GM18520 (cell line): ENCODE measurements at regions not wholly inside any gene's neighbourhood (a gene's known extent, or its start where the extent isn't known, plus 50 kb on each side); places are given as distances from the start of the nearest gene placed in this dataset.
"Not testable (repeated sequence)": the region's sequence is repeated elsewhere in the genome, so short reads cannot be mapped to it uniquely, and the experiment has no call there.

Experiments used
- ATAC-seq: cut with Tn5 transposase; IDR thresholded peaks from one replicate; pipeline ENCODE4 v1.9.1; 2021; ENCODE audit not compliant: unreplicated experiment

- no peak for ATAC-seq
These were observed 255.8 kb upstream of the GK2 start for GRCh38 chr4:79663865-79664264.

- ATAC-seq: no peak
These were observed 255.1 kb upstream of the GK2 start for GRCh38 chr4:79663141-79663540.

- no peak for ATAC-seq
These were observed 254.6 kb upstream of the GK2 start for GRCh38 chr4:79662651-79663050.

GRCh38 chr4:79661196-79661595 is 253.2 kb upstream of the GK2 start:
- ATAC-seq: no peak

GRCh38 chr4:79659308-79659870 is 251.4 kb upstream of the GK2 start:
- ATAC-seq: not testable (repeated sequence)

GRCh38 chr4:79657379-79657778 is 249.4 kb upstream of the GK2 start:
- ATAC-seq: no peak

GRCh38 chr4:79653871-79654270 is 245.8 kb upstream of the GK2 start:
- ATAC-seq: no peak

GRCh38 chr4:79652738-79653137 is 244.7 kb upstream of the GK2 start:
- no peak for ATAC-seq

- ATAC-seq: no peak
These were observed 244.2 kb upstream of the GK2 start for GRCh38 chr4:79652232-79652631.

GRCh38 chr4:79651456-79651855 is 243.4 kb upstream of the GK2 start:
- no peak for ATAC-seq

GRCh38 chr4:79650794-79651431 is 242.9 kb upstream of the GK2 start:
- ATAC-seq: no peak

GRCh38 chr4:79650217-79650616 is 242.2 kb upstream of the GK2 start:
- no peak for ATAC-seq

- no peak for ATAC-seq
These were observed 237.9 kb upstream of the GK2 start for GRCh38 chr4:79645942-79646341.

GRCh38 chr4:79638735-79639134 is 230.7 kb upstream of the GK2 start:
- ATAC-seq: no peak

- no peak for ATAC-seq
These were observed 229.0 kb upstream of the GK2 start for GRCh38 chr4:79636991-79637390.

GRCh38 chr4:79634111-79634510 is 226.1 kb upstream of the GK2 start:
- no peak for ATAC-seq

GRCh38 chr4:79632114-79632513 is 224.1 kb upstream of the GK2 start:
- no peak for ATAC-seq

GRCh38 chr4:79626611-79627010 is 218.6 kb upstream of the GK2 start:
- no peak for ATAC-seq

GRCh38 chr4:79626101-79626500 is 218.1 kb upstream of the GK2 start:
- ATAC-seq: no peak

- no peak for ATAC-seq
These were observed 217.3 kb upstream of the GK2 start for GRCh38 chr4:79625361-79625760.

GRCh38 chr4:79623021-79623870 is 215.2 kb upstream of the GK2 start:
- no peak for ATAC-seq

GRCh38 chr4:79621061-79621460 is 213.0 kb upstream of the GK2 start:
- no peak for ATAC-seq
